Activated CD4-positive, alpha-beta T cell treated with anti-CD3 and anti-CD28 coated beads, Interleukin-2, amount 10 ng/mL, durations not matched to agents 24 days and 14 days (primary cell): ENCODE measurements at regions not wholly inside any gene's neighbourhood (a gene's known extent, or its start where the extent isn't known, plus 50 kb on each side); places are given as distances from the start of the nearest gene placed in this dataset.

Source experiments
- DNase-seq: peaks from one replicate; pipeline ENCODE4 v3.0.0; 2022
- H3K27ac Mint-ChIP-seq: one replicate; pipeline ENCODE4 v1.8.0; 2022; ENCODE audit warnings: mild to moderate bottlenecking, mixed read lengths
- H3K27me3 Mint-ChIP-seq: one replicate; pipeline ENCODE4 v1.8.0; 2022; ENCODE audit warnings: mixed read lengths
- H3K36me3 Mint-ChIP-seq: one replicate; pipeline ENCODE4 v1.8.0; 2022; ENCODE audit warnings: low read depth, mild to moderate bottlenecking, mixed read lengths
- H3K4me1 Mint-ChIP-seq: one replicate; pipeline ENCODE4 v1.8.0; 2021; ENCODE audit warnings: mixed read lengths
- H3K4me3 Mint-ChIP-seq: one replicate; pipeline ENCODE4 v1.8.0; 2022; ENCODE audit warnings: mild to moderate bottlenecking, moderate library complexity, mixed read lengths
- H3K9me3 Mint-ChIP-seq: one replicate; pipeline ENCODE4 v1.8.0; 2021; ENCODE audit warnings: mixed read lengths
- intact Hi-C: fragments of 100-400 bp; cut with micrococcal nuclease; formaldehyde crosslinking; loops from one replicate; pipeline ENCODE4 v1.15.1; 2023

GRCh38 chr18:65941482-65941881 is 190.7 kb downstream of the CDH7 start:
- Mint-ChIP-seq H3K4me1 (no peaks in the 10 kb centered on the region), H3K27ac (no peak overlapping the region), H3K27me3 (no peaks in the 10 kb centered on the region), H3K4me3 (no peak overlapping the region), H3K36me3 (no peaks in the 10 kb centered on the region), H3K9me3 (no peaks in the 10 kb centered on the region)
- no peak for DNase-seq
- intact Hi-C loops = no loop called here
